H1 (cell line): ENCODE measurements at regions not wholly inside any gene's neighbourhood (a gene's known extent, or its start where the extent isn't known, plus 50 kb on each side); places are given as distances from the start of the nearest gene placed in this dataset.
A peak's percentile ranks its signal among the peaks of the same experiment; 100 is the strongest.

Source experiments
- CTCF ChIA-PET: fragments of 300-600 bp; sonication (Branson Sonifier 250); formaldehyde crosslinking; loops from one replicate; lab custom pipeline; 2021; ENCODE audit not compliant: partially characterized antibody; lab: Charles Lee
- POLR2A ChIA-PET: fragments of 300-600 bp; sonication (Branson Sonifier 250); formaldehyde crosslinking; loops from one replicate; lab custom pipeline; 2021; ENCODE audit warnings: inconsistent platforms; ENCODE audit not compliant: partially characterized antibody; lab: Charles Lee
- DNase-seq, 2 experiments: peaks; one replicate each; pipeline versions ENCODE4 v3.0.0 to v3.0.0-alpha.2; 2010 to 2022; ENCODE audit warnings: low spot score in 2 of 2, low read depth in 1 of 2, mixed read lengths in 1 of 2
- FAIRE-seq: peaks from 2 replicates; lab custom pipeline; 2011; peaks lifted over from hg19 to GRCh38; lab: Jason Lieb, UNC
- H2AFZ ChIP-seq: 2 replicates; pipeline ENCODE4 v1.8.1; 2012; ENCODE audit warnings: low read length, inconsistent platforms
- H2AK5ac ChIP-seq: 2 replicates; pipeline ENCODE4 v1.6.1; 2013; ENCODE audit warnings: low read depth, low read length
- H2BK120ac ChIP-seq: replicated peaks from 2 replicates; pipeline ENCODE3; 2013; ENCODE audit warnings: low read depth, low read length, inconsistent platforms
- H2BK12ac ChIP-seq: 2 replicates; pipeline ENCODE4 v1.6.1; 2013; ENCODE audit warnings: low read depth, low read length
- H2BK15ac ChIP-seq: 2 replicates; pipeline ENCODE4 v1.6.1; 2013; ENCODE audit warnings: low read length
- H2BK20ac ChIP-seq: 2 replicates; pipeline ENCODE4 v1.6.1; 2013; ENCODE audit warnings: low read length
- H2BK5ac ChIP-seq: 2 replicates; pipeline ENCODE4 v1.6.1; 2013; ENCODE audit warnings: low read depth, low read length
- H3K14ac ChIP-seq: 2 replicates; pipeline ENCODE4 v1.6.1; 2013; ENCODE audit warnings: inconsistent platforms; ENCODE audit not compliant: insufficient read length
- H3K18ac ChIP-seq: 2 replicates; pipeline ENCODE4 v1.6.1; 2013; ENCODE audit warnings: low read length; ENCODE audit errors: extremely low read depth
- H3K23ac ChIP-seq: 2 replicates; pipeline ENCODE4 v1.6.1; 2013; ENCODE audit warnings: inconsistent platforms; ENCODE audit not compliant: insufficient read length
- H3K23me2 ChIP-seq: 2 replicates; pipeline ENCODE4 v1.6.1; 2013; ENCODE audit warnings: low read depth, low read length
- H3K27ac ChIP-seq: 2 replicates; pipeline ENCODE4 v1.6.1; 2011; ENCODE audit warnings: low read depth, low read length, inconsistent platforms
- H3K27me3 ChIP-seq, 4 experiments: replicated peaks in 1 of 4; 1 replicate in 1 of 4; 2 replicates in 3 of 4; pipeline versions ENCODE4 v1.6.1 to v1.8.1; 2011 to 2013; ENCODE audit warnings: low read length in 3 of 4, mild to moderate bottlenecking in 3 of 4, inconsistent platforms in 2 of 4, mixed read lengths in 2 of 4, moderate library complexity in 1 of 4; ENCODE audit not compliant: control insufficient read depth in 3 of 4, insufficient read depth in 3 of 4; ENCODE audit errors: extremely low read depth in 1 of 4
- H3K36me3 ChIP-seq, 4 experiments: 2 replicates each; pipeline versions ENCODE4 v1.6.1 to v1.8.1; 2011 to 2013; ENCODE audit warnings: mild to moderate bottlenecking in 4 of 4, low read length in 3 of 4, moderate library complexity in 2 of 4, control low read depth in 1 of 4, inconsistent platforms in 1 of 4; ENCODE audit not compliant: insufficient read depth in 4 of 4, control insufficient read depth in 2 of 4
- H3K4ac ChIP-seq: replicated peaks from 2 replicates; pipeline ENCODE3; 2013; ENCODE audit warnings: low read length, low read depth, mixed read lengths, inconsistent platforms; ENCODE audit not compliant: insufficient read length
- H3K4me1 ChIP-seq, 4 experiments: replicated peaks in 1 of 4; 1 replicate in 1 of 4; 2 replicates in 3 of 4; pipeline versions ENCODE4 v1.6.1 to v1.8.1; 2011 to 2013; ENCODE audit warnings: low read length in 3 of 4, inconsistent platforms in 2 of 4, mixed read lengths in 1 of 4; ENCODE audit not compliant: insufficient read depth in 4 of 4, control insufficient read depth in 3 of 4
- H3K4me2 ChIP-seq, 2 experiments: 2 replicates each; pipeline versions ENCODE4 v1.6.1 to v1.8.1; 2011 to 2013; ENCODE audit warnings: low read depth in 2 of 2, low read length in 2 of 2, control low read depth in 1 of 2, inconsistent platforms in 1 of 2, mild to moderate bottlenecking in 1 of 2; ENCODE audit not compliant: insufficient read depth in 1 of 2
- H3K4me3 ChIP-seq, 4 experiments: fragments of 200-600, 300-600 bp in 1 of 4; sonication (generic), shearing (Covaris generic), sonication (Bioruptor Twin) in 1 of 4; 2 replicates each; pipeline versions ENCODE4 v1.5.1 to v1.8.1; 2011 to 2016; ENCODE audit warnings: low read length in 4 of 4, low read depth in 3 of 4, control low read depth in 2 of 4, inconsistent platforms in 2 of 4, mild to moderate bottlenecking in 2 of 4, mixed read lengths in 1 of 4, moderate library complexity in 1 of 4; ENCODE audit not compliant: insufficient read depth in 2 of 4; ENCODE audit errors: extremely low read depth in 1 of 4
- H3K56ac ChIP-seq: replicated peaks from 2 replicates; pipeline ENCODE3; 2013; ENCODE audit warnings: low read depth, mild to moderate bottlenecking, mixed read lengths, low read length, inconsistent platforms; ENCODE audit not compliant: insufficient read length
- H3K79me1 ChIP-seq: 2 replicates; pipeline ENCODE4 v1.6.1; 2013; ENCODE audit warnings: low read depth, low read length, control low read depth
- H3K79me2 ChIP-seq, 2 experiments: 2 replicates each; pipeline versions ENCODE4 v1.6.1 to v1.8.1; 2012 to 2013; ENCODE audit warnings: low read length in 2 of 2, mild to moderate bottlenecking in 2 of 2, inconsistent platforms in 1 of 2; ENCODE audit not compliant: insufficient read depth in 2 of 2, control insufficient read depth in 1 of 2
- H3K9ac ChIP-seq, 4 experiments: replicated peaks in 1 of 4; 1 replicate in 1 of 4; 2 replicates in 3 of 4; pipeline versions ENCODE4 v1.6.1 to v1.8.1; 2011 to 2013; ENCODE audit warnings: low read depth in 3 of 4, low read length in 3 of 4, control low read depth in 2 of 4, mild to moderate bottlenecking in 2 of 4, moderate library complexity in 2 of 4, inconsistent platforms in 1 of 4; ENCODE audit errors: extremely low read depth in 1 of 4
- H3K9me3 ChIP-seq, 2 experiments: 2 replicates each; pipeline versions ENCODE4 v1.6.1 to v1.8.1; 2012 to 2013; ENCODE audit warnings: mild to moderate bottlenecking in 2 of 2, moderate library complexity in 2 of 2, control low read depth in 1 of 2, inconsistent platforms in 1 of 2, low read depth in 1 of 2, low read length in 1 of 2, mixed read lengths in 1 of 2; ENCODE audit not compliant: insufficient read depth in 2 of 2
- H4K20me1 ChIP-seq, 2 experiments: replicated peaks in 1 of 2; 2 replicates each; pipeline versions ENCODE3 to v1.8.1; 2011 to 2013; ENCODE audit warnings: inconsistent platforms in 2 of 2, low read length in 2 of 2, mild to moderate bottlenecking in 1 of 2; ENCODE audit not compliant: insufficient read depth in 2 of 2, control insufficient read depth in 1 of 2
- H4K5ac ChIP-seq: 2 replicates; pipeline ENCODE4 v1.6.1; 2013; ENCODE audit warnings: low read length, low read depth, mixed read lengths, inconsistent platforms; ENCODE audit not compliant: insufficient read length
- H4K8ac ChIP-seq: 2 replicates; pipeline ENCODE4 v1.8.0; 2013; ENCODE audit warnings: mild to moderate bottlenecking, moderate library complexity, low read length, inconsistent platforms; ENCODE audit not compliant: insufficient read depth; ENCODE audit errors: extremely low read depth
- H4K91ac ChIP-seq: replicated peaks from 2 replicates; pipeline ENCODE3; 2013; ENCODE audit warnings: low read length, mixed read lengths, inconsistent platforms; ENCODE audit not compliant: insufficient read length
- ATF2 ChIP-seq: IDR thresholded peaks from 2 replicates; pipeline ENCODE4 v1.6.1; 2012; ENCODE audit warnings: low read length, inconsistent platforms
- BCL11A ChIP-seq, 2 experiments: IDR thresholded peaks; one replicate each; pipeline ENCODE4 v1.6.1; 2011; ENCODE audit warnings: low read depth in 2 of 2, low read length in 2 of 2, mild to moderate bottlenecking in 2 of 2
- CHD1 ChIP-seq: IDR thresholded peaks from 2 replicates; pipeline ENCODE4 v1.6.1; 2012; ENCODE audit warnings: low read depth, low read length, improper control_type of control experiment
- EP300 ChIP-seq, 2 experiments: IDR thresholded peaks; 1 replicate in 1 of 2; 2 replicates in 1 of 2; pipeline ENCODE4 v1.6.1; 2011 to 2012; ENCODE audit warnings: low read depth in 2 of 2, low read length in 2 of 2, mild to moderate bottlenecking in 2 of 2, borderline replicate concordance in 1 of 2, inconsistent platforms in 1 of 2, moderate library complexity in 1 of 2
- GTF2F1 ChIP-seq: IDR thresholded peaks from 2 replicates; pipeline ENCODE4 v1.6.1; 2012; ENCODE audit warnings: low read depth, low read length, improper control_type of control experiment, borderline replicate concordance
- JUN ChIP-seq: IDR thresholded peaks from 2 replicates; pipeline ENCODE4 v1.6.1; 2011; ENCODE audit warnings: low read depth, mild to moderate bottlenecking, improper control_type of control experiment, low read length
- JUND ChIP-seq: IDR thresholded peaks from 2 replicates; pipeline ENCODE4 v1.6.1; 2011; ENCODE audit warnings: mild to moderate bottlenecking, improper control_type of control experiment, low read length
- KDM5A ChIP-seq: fragments of 200-600 bp; IDR thresholded peaks from 2 replicates; pipeline ENCODE4 v1.7.1; 2012; ENCODE audit warnings: mild to moderate bottlenecking, low read length, inconsistent platforms, mixed read lengths
- MAX ChIP-seq: IDR thresholded peaks from 2 replicates; pipeline ENCODE4 v1.6.1; 2012; ENCODE audit warnings: inconsistent platforms
- PHF8 ChIP-seq: fragments of 200-600 bp; sonication (generic); conservative IDR thresholded peaks from 2 replicates; pipeline ENCODE4 v1.7.1; 2012; ENCODE audit warnings: low read depth, mild to moderate bottlenecking, inconsistent platforms, low read length, moderate library complexity
- TEAD4 ChIP-seq: IDR thresholded peaks from 2 replicates; pipeline ENCODE4 v1.6.1; 2012; ENCODE audit warnings: low read depth, low read length, inconsistent platforms, mixed read lengths
- YY1 ChIP-seq: IDR thresholded peaks from 2 replicates; pipeline ENCODE4 v1.6.1; 2011; ENCODE audit warnings: low read depth, mild to moderate bottlenecking, low read length
- WGBS, 2 experiments: shearing (Covaris generic) in 1 of 2; methylation state at CpG; one replicate each; pipeline versions ENCODE4 v1.1.6 to v1.1.7; 2013 to 2015; ENCODE audit warnings: low lambda C conversion rate in 2 of 2, mixed read lengths in 2 of 2, inconsistent platforms in 1 of 2, low coverage in 1 of 2, missing lambda C conversion rate in 1 of 2; ENCODE audit not compliant: insufficient replicate concordance in 2 of 2, insufficient coverage in 1 of 2, insufficient read length in 1 of 2; ENCODE audit errors: extremely low coverage in 1 of 2, missing lambda C conversion rate in 1 of 2; 5-methylcytosine and 5-hydroxymethylcytosine counted together

- Histone ChIP-seq H3K4me2 (no peak overlapping the region), H4K5ac (no peak overlapping the region), H4K8ac (no peak overlapping the region), H3K36me3 (no peaks in the 10 kb centered on the region), H3K9ac (no peak overlapping the region), H3K4me3 (no peak overlapping the region), H2BK15ac (no peak overlapping the region), H2AK5ac (no peak overlapping the region), H3K79me1 (no peaks in the 10 kb centered on the region), H2BK12ac (no peak overlapping the region), H3K4me1 (no peaks in the 10 kb centered on the region), H3K27me3 (no peaks in the 10 kb centered on the region), H2BK5ac (no peak overlapping the region), H2BK20ac (no peak overlapping the region), H2BK120ac (no peak overlapping the region), H3K23ac (no peak overlapping the region), H3K14ac (no peak overlapping the region), H3K4ac (no peak overlapping the region), H4K91ac (no peak overlapping the region)
- no peak for DNase-seq
- CTCF ChIA-PET = interaction anchor here (0.9 kb wide), 1 partner anchor 55 kb away, joined by 5 read pairs; no protein-coding TSS in a partner anchor
- TF ChIP-seq ATF2 (no peak), JUN (no peak), PHF8 (no peak), TEAD4 (no peak), BCL11A (IDR thresholded peaks at IDR 0.05; ENCODE audit: low read depth in 2 of 2, low read length in 2 of 2) (no peak), JUND (no peak), EP300 (IDR thresholded peaks at IDR 0.05; ENCODE audit: borderline replicate concordance in 1 of 2, low read depth in 2 of 2, low read length in 2 of 2) (no peak), YY1 (no peak), MAX (no peak), KDM5A (no peak), GTF2F1 (no peak), CHD1 (no peak)
- TF ChIP-seq, all 59 proteins: peak for 0
- Histone ChIP-seq H3K9me3 (no peaks in the 10 kb centered on the region), H2AFZ (peak overlapping the region; percentile 74; the same call in 1 of the 2 replicates), H3K79me2 (no peaks in the 10 kb centered on the region), H3K18ac (no peak overlapping the region), H3K56ac (no peak overlapping the region), H4K20me1 (no peaks in the 10 kb centered on the region), H3K27ac (no peak overlapping the region), H3K23me2 (no peaks in the 10 kb centered on the region; the same call in 1 of the 2 replicates)
- POLR2A ChIA-PET = no interaction called here
- no peak for FAIRE-seq
- WGBS, 2 experiments = 84% methylated on average over 3 of the region's 3 CpGs; no CpG with 5 or more reads in 1 of the 2 experiments
Measured at GRCh38 chr14:42872786-42873185, 1266.1 kb downstream of the LRFN5 start.
